Tibial nerve (tissue), 4 donors: ENCODE measurements at regions not wholly inside any gene's neighbourhood (a gene's known extent, or its start where the extent isn't known, plus 50 kb on each side); places are given as distances from the start of the nearest gene placed in this dataset.
A peak's percentile ranks its signal among the peaks of the same experiment; 100 is the strongest.
"Not testable (repeated sequence)": the region's sequence is repeated elsewhere in the genome, so short reads cannot be mapped to it uniquely, and the experiment has no call there.

Experiments used
- DNase-seq, 2 donors: peaks; one replicate each; pipeline ENCODE4 v3.0.0-alpha.2; 2019; ENCODE audit warnings: low spot score in 2 of 2
- H3K27ac ChIP-seq, 4 donors: fragments of 200-600 bp; sonication (generic) in 3 of 4; one replicate each; pipeline ENCODE4 v1.5.1; 2017 to 2019; ENCODE audit warnings: mild to moderate bottlenecking in 1 of 4
- H3K27me3 ChIP-seq, 2 donors: fragments of 200-600 bp; sonication (generic) in 1 of 2; one replicate each; pipeline versions ENCODE4 v1.5.1 to v1.6.0; 2017 to 2019
- H3K36me3 ChIP-seq, 3 donors: fragments of 200-600 bp; sonication (generic); one replicate each; pipeline ENCODE4 v1.5.1; 2018 to 2019
- H3K4me1 ChIP-seq, 4 donors: fragments of 200-600 bp; sonication (generic) in 3 of 4; one replicate each; pipeline ENCODE4 v1.5.1; 2017 to 2019
- H3K4me3 ChIP-seq, 4 donors: fragments of 200-600 bp; sonication (generic) in 3 of 4; one replicate each; pipeline ENCODE4 v1.5.1; 2017 to 2019; ENCODE audit warnings: mild to moderate bottlenecking in 1 of 4, moderate library complexity in 1 of 4
- H3K9me3 ChIP-seq, 4 donors: fragments of 200-600 bp; sonication (generic) in 3 of 4; one replicate each; pipeline ENCODE4 v1.5.1; 2017 to 2019
- WGBS, 2 donors: methylation state at CpG; one replicate each; pipeline ENCODE4 v1.1.5; 2018; 5-methylcytosine and 5-hydroxymethylcytosine counted together
- small RNA-seq: library from RNA; depleted of rRNA; stranded (forward); fragments of <200 nt; gene quantifications from one replicate; pipeline ENCODE3, GENCODE V24; 2016

DNA sequence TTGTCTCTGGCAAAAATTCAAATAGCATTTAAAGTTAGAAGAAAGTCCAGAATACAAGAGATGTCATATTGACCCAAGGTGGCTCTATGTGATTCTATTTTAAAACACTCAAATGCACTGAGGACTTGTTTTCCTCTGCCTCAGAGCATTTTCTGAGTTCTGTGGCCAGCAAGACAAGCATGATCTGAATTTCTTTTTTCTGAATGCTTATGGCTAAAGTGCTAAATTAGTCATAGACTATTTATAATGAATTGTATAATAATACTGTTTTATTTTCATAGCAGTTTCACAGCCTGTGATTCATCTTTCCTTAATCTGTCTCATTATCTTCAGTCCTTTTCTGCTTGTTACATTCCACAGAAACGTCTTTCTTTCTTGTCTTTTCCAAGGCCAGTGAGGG is 63.9 kb upstream of the SEC22B start:
- H3K9me3 ChIP-seq, H3K36me3 ChIP-seq, H3K4me1 ChIP-seq, DNase-seq, H3K4me3 ChIP-seq, H3K27ac ChIP-seq, H3K27me3 ChIP-seq: not testable (repeated sequence)
- no CpG with 5 or more reads among the region's 1 CpG for WGBS, 2 donors

DNA sequence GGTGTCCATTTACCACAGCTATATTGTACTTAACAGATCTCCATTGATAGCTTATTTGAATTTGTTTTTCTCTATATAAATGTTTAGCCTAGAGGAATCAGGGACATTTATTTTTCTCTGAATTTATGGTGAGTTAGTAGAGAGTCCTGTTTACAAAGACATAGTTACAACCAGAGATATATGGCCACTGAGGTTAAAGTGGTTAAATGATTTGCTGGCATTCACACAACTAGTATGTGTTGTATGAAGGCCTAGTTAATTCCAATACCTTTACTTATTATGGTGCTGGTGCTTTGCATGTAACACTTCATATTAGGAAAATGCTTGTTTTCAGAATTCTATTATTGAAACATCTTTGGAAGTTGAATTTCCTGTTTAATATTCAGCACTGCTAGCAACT is 63.0 kb upstream of the SEC22B start:
- H3K4me3 ChIP-seq, H3K27ac ChIP-seq, DNase-seq, H3K4me1 ChIP-seq, H3K9me3 ChIP-seq, H3K36me3 ChIP-seq, H3K27me3 ChIP-seq: not testable (repeated sequence)

DNA sequence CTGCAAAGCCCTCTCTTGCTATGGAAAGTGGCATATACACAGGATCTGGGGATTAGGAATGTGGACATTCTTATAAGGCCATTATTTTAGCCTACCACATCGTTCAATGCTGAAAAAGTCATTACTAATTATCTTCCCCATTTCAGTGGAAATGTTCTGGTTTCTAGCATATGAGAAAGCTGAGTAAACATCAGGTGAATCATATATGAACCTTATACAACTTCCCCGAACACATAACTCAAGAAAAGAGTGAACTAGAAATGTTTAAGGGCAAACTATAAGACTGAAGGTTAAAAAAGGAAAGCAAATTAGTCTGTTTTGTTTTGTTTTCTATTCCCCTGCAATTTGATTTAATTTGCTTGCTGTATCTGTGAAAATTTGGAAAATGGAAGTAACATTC is 62.5 kb upstream of the SEC22B start:
- H3K36me3 ChIP-seq, H3K4me1 ChIP-seq, DNase-seq, H3K4me3 ChIP-seq, H3K27ac ChIP-seq, H3K27me3 ChIP-seq, H3K9me3 ChIP-seq: not testable (repeated sequence)
- WGBS, 2 donors: 81 to 100% methylated on average over 1 to 2 of the region's 2 CpGs

DNA sequence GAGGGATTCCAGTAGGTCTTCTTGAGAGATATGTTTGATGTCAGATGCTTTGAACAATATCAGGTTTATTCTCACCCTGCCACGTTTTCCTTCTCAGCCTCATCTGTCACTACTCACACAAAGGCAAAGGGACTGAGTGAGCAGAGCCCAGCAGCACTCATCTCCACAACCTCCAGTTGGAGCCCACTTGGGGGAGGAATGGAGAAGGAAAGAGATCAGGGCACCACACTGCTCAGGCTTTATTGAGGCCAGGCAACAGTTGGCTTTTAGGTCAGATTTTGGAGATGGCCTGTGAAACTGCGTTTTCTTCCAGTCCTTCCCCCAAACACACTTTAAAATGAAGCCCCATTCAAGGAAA is 57.3 kb upstream of the SEC22B start:
- H3K4me3 ChIP-seq, H3K4me1 ChIP-seq: not testable (repeated sequence)
- WGBS, 2 donors: no CpG with 5 or more reads among the region's 2 CpGs

DNA sequence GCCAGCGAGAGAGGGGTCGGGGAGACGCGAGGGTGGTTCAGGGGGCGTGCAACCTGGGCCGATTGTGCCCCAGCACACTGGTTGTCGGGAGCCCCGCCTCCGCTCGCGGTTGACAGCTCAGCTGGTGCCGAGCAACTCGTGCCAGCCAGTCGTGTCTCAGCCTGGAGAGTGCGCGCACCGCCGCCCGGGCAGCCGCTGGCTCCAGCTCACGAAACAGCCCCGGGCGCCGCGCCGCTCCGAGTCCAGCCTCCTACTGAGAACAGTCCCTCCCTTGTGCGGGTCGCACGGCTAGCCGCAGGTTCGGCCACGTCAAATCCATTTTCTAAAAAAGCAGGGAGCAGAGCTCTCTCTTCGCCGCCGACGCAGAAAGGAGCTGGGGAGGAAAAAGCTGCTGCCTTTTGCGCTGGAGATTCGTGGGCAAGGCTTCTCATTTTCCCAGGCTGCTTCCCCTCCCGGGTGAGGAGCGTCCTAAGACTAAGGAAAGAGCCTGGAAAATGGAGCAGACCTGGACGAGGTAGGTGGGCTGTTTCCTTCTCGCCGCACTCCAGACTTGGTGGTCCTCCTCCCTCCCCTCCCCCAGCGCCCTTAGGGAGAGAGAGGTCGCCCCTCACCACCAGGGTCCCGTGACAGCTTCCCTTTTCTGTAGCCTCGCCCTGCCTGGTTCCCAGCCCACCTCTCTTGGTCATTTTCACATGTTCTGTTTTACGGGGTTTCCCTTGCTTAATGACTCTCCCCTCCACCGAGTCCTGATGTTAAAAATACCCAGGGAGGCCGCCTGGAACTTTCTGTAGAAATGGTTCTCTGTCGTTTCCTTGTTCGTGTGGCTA is 56.7 kb upstream of the SEC22B start:
- no CpG with 5 or more reads among the region's 53 CpGs for WGBS, 2 donors
- not testable (repeated sequence) for H3K27ac ChIP-seq, H3K36me3 ChIP-seq, H3K9me3 ChIP-seq, H3K27me3 ChIP-seq, H3K4me1 ChIP-seq, DNase-seq
- H3K4me3 ChIP-seq: peak overlapping the region in 2 of 4 donors; percentile 32 to 44

More for the DNA sequence above, 57.3 kb upstream of the SEC22B start:
- H3K9me3 ChIP-seq, H3K27ac ChIP-seq, H3K36me3 ChIP-seq, H3K27me3 ChIP-seq, DNase-seq: not testable (repeated sequence)

DNA sequence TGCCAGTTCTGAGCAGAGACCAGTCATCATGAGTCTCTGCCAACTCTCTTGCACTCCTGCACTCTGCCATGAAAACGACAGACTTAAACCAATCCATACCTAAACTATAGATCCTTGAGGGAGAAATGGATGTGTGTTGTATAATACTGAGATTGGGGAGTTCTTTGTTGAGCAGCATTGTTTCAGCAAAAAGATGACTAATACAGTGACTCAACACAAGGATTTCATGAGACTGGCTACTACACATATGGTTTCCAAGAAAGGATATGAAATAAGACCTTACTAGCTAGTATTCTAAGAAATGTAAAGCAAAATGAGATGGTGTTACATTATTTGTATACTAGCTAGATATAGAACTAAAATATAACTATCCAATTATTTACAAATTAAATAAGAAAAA is 53.5 kb upstream of the SEC22B start:
- H3K9me3 ChIP-seq, H3K27ac ChIP-seq, DNase-seq, H3K4me3 ChIP-seq, H3K4me1 ChIP-seq, H3K27me3 ChIP-seq, H3K36me3 ChIP-seq: not testable (repeated sequence)
- no CpG with 5 or more reads among the region's 1 CpG for WGBS, 2 donors

Small RNA genes lying in the stretch of these regions (small RNA-seq; reads per million reads assigned to genes)
- gene RF00003: 0.38 reads per million
